ENCODE measurements at regions not wholly inside any gene's neighbourhood (a gene's known extent, or its start where the extent isn't known, plus 50 kb on each side); places are given as distances from the start of the nearest gene placed in this dataset.

GRCh38 chr15:29319823-29320222 lies 50.2 kb upstream of the NSMCE3 start:
- Histone ChIP-seq H3K27me3 (ENCODE audit: insufficient read depth, low read depth) (no peaks in the 10 kb centered on the region), H3K4me1 (ENCODE audit: low read depth, poor library complexity, severe bottlenecking) (peaks cover 16% of the 10 kb centered on the region), H3K9ac (no peak overlapping the region), H2AFZ (ENCODE audit: low read depth) (no peak overlapping the region), H3K36me3 (ENCODE audit: insufficient read depth) (no peaks in the 10 kb centered on the region), H3K27ac (no peak overlapping the region), H3K4me2 (no peak overlapping the region), H4K20me1 (ENCODE audit: insufficient read depth) (no peaks in the 10 kb centered on the region), H3K4me3 (IDR thresholded peaks at IDR 0.05; ENCODE audit: insufficient read depth, low read depth, low read length) (no peak overlapping the region), H3K79me2 (ENCODE audit: insufficient read depth, low read depth) (no peaks in the 10 kb centered on the region)
- TF ChIP-seq, protein P1, sequence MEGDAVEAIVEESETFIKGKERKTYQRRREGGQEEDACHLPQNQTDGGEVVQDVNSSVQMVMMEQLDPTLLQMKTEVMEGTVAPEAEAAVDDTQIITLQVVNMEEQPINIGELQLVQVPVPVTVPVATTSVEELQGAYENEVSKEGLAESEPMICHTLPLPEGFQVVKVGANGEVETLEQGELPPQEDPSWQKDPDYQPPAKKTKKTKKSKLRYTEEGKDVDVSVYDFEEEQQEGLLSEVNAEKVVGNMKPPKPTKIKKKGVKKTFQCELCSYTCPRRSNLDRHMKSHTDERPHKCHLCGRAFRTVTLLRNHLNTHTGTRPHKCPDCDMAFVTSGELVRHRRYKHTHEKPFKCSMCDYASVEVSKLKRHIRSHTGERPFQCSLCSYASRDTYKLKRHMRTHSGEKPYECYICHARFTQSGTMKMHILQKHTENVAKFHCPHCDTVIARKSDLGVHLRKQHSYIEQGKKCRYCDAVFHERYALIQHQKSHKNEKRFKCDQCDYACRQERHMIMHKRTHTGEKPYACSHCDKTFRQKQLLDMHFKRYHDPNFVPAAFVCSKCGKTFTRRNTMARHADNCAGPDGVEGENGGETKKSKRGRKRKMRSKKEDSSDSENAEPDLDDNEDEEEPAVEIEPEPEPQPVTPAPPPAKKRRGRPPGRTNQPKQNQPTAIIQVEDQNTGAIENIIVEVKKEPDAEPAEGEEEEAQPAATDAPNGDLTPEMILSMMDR (conservative IDR thresholded peaks at IDR 0.05; ENCODE audit: low read depth, low read length) = no peak

Data from KMS-11 (cell line).